Hepatocyte (in vitro differentiated cells): ENCODE measurements at regions not wholly inside any gene's neighbourhood (a gene's known extent, or its start where the extent isn't known, plus 50 kb on each side); places are given as distances from the start of the nearest gene placed in this dataset.

Experiments used
- DNase-seq: peaks from one replicate; pipeline ENCODE4 v3.0.0-alpha.2; 2016; ENCODE audit warnings: low spot score
- H2AFZ ChIP-seq: fragments of 200-600 bp; sonication (generic); 2 replicates; pipeline ENCODE4 v1.6.0; 2016; ENCODE audit warnings: antibody characterized with exemption, mild to moderate bottlenecking
- H3K27ac ChIP-seq: fragments of 200-600 bp; sonication (generic); 2 replicates; pipeline ENCODE4 v1.5.1; 2016; ENCODE audit warnings: mild to moderate bottlenecking
- H3K27me3 ChIP-seq: fragments of 200-600 bp; sonication (generic); 2 replicates; pipeline ENCODE4 v1.6.1; 2016
- H3K36me3 ChIP-seq: fragments of 200-600 bp; sonication (generic); replicated peaks from 2 replicates; pipeline ENCODE4 v1.5.1; 2016; ENCODE audit warnings: low read depth; ENCODE audit not compliant: insufficient read depth
- H3K4me1 ChIP-seq: fragments of 200-600 bp; sonication (generic); 2 replicates; pipeline ENCODE4 v1.5.1; 2016; ENCODE audit warnings: mild to moderate bottlenecking, moderate library complexity; ENCODE audit not compliant: insufficient read depth
- H3K4me2 ChIP-seq: fragments of 200-600 bp; sonication (generic); 2 replicates; pipeline ENCODE4 v1.6.0; 2016
- H3K4me3 ChIP-seq: fragments of 200-600 bp; sonication (generic); 2 replicates; pipeline ENCODE4 v1.5.1; 2016; ENCODE audit warnings: mild to moderate bottlenecking
- H3K79me2 ChIP-seq: fragments of 200-600 bp; sonication (generic); 2 replicates; pipeline ENCODE4 v1.6.0; 2017; ENCODE audit warnings: mild to moderate bottlenecking
- H3K9me2 ChIP-seq: fragments of 200-600 bp; sonication (generic); replicated peaks from 2 replicates; pipeline ENCODE4 v1.6.0; 2017; ENCODE audit warnings: mild to moderate bottlenecking; ENCODE audit not compliant: insufficient read depth
- H3K9me3 ChIP-seq: fragments of 200-600 bp; sonication (generic); 2 replicates; pipeline ENCODE4 v1.5.1; 2016; ENCODE audit warnings: low read depth, mild to moderate bottlenecking
- H4K20me1 ChIP-seq: fragments of 200-600 bp; sonication (generic); 2 replicates; pipeline ENCODE4 v1.6.0; 2016; ENCODE audit warnings: mild to moderate bottlenecking; ENCODE audit not compliant: insufficient read depth, poor library complexity, severe bottlenecking
- CTCF ChIP-seq: fragments of 200-600 bp; sonication (generic); IDR thresholded peaks from 2 replicates; pipeline ENCODE4 v1.5.1; 2016; ENCODE audit warnings: antibody characterized with exemption, mild to moderate bottlenecking; ENCODE audit not compliant: poor library complexity
- EZH2 ChIP-seq: fragments of 200-600 bp; sonication (generic); IDR thresholded peaks from 2 replicates; pipeline ENCODE4 v1.6.1; 2016; ENCODE audit warnings: antibody characterized with exemption, mild to moderate bottlenecking, borderline replicate concordance
- EZH2phosphoT487 ChIP-seq: fragments of 200-600 bp; sonication (generic); IDR thresholded peaks from one replicate; pipeline ENCODE4 v1.6.1; 2018; ENCODE audit warnings: antibody characterized with exemption, mild to moderate bottlenecking, low read depth, moderate library complexity; ENCODE audit not compliant: unreplicated experiment, severe bottlenecking
- WGBS: methylation state at CpG from one replicate; pipeline ENCODE4 v1.1.6; 2016; ENCODE audit warnings: low lambda C conversion rate; ENCODE audit errors: missing lambda C conversion rate; 5-methylcytosine and 5-hydroxymethylcytosine counted together

GRCh38 chr11:37422511-37422910, 824.5 kb upstream of the RAG2 start:
- no peak overlapping the region for H3K4me3 ChIP-seq
- H3K27me3 ChIP-seq, result no peaks in the 10 kb centered on the region
- H3K79me2 ChIP-seq, result no peaks in the 10 kb centered on the region
- no peaks in the 10 kb centered on the region for H4K20me1 ChIP-seq
- H3K4me1 ChIP-seq, result no peaks in the 10 kb centered on the region
- no peaks in the 10 kb centered on the region for H3K9me2 ChIP-seq
- H3K36me3 ChIP-seq, result no peaks in the 10 kb centered on the region
- no peak for DNase-seq
- H3K27ac ChIP-seq, result no peak overlapping the region
- H2AFZ ChIP-seq, result no peak overlapping the region
- no peak overlapping the region for H3K4me2 ChIP-seq
- TF ChIP-seq CTCF, result no peak
- no peaks in the 10 kb centered on the region for H3K9me3 ChIP-seq

- WGBS, result 89% methylated on average over 4 of the region's 4 CpGs
- H3K36me3 ChIP-seq, result no peaks in the 10 kb centered on the region
- H3K4me2 ChIP-seq, result no peak overlapping the region
- H2AFZ ChIP-seq, result no peak overlapping the region
- H3K79me2 ChIP-seq, result no peaks in the 10 kb centered on the region
- no peaks in the 10 kb centered on the region for H3K9me3 ChIP-seq
- no peaks in the 10 kb centered on the region for H4K20me1 ChIP-seq
- no peak for DNase-seq
- TF ChIP-seq CTCF (no peak), EZH2phosphoT487 (no peak), EZH2 (no peak)
- no peak overlapping the region for H3K4me3 ChIP-seq
- no peaks in the 10 kb centered on the region for H3K4me1 ChIP-seq
- no peaks in the 10 kb centered on the region for H3K9me2 ChIP-seq
- H3K27me3 ChIP-seq, result no peaks in the 10 kb centered on the region
- H3K27ac ChIP-seq, result no peak overlapping the region
Observed at GRCh38 chr11:37411289-37411688, 813.3 kb upstream of the RAG2 start.

GRCh38 chr11:37409124-37409523, 811.1 kb upstream of the RAG2 start:
- Histone ChIP-seq H3K4me2 (no peak overlapping the region), H3K9me2 (no peaks in the 10 kb centered on the region), H3K27ac (no peak overlapping the region), H3K4me3 (no peak overlapping the region), H3K79me2 (no peaks in the 10 kb centered on the region), H3K9me3 (no peaks in the 10 kb centered on the region), H3K4me1 (no peaks in the 10 kb centered on the region), H3K27me3 (no peaks in the 10 kb centered on the region), H3K36me3 (no peaks in the 10 kb centered on the region), H2AFZ (no peak overlapping the region), H4K20me1 (no peaks in the 10 kb centered on the region)
- no peak for TF ChIP-seq CTCF
- TF ChIP-seq EZH2, result no peak
- TF ChIP-seq EZH2phosphoT487, result no peak
- DNase-seq, result no peak

GRCh38 chr11:37407461-37407860, 809.4 kb upstream of the RAG2 start:
- Histone ChIP-seq H3K4me3 (no peak overlapping the region), H3K9me3 (no peaks in the 10 kb centered on the region), H3K27me3 (no peaks in the 10 kb centered on the region), H4K20me1 (no peaks in the 10 kb centered on the region), H3K36me3 (no peaks in the 10 kb centered on the region), H3K4me1 (no peaks in the 10 kb centered on the region), H3K9me2 (no peaks in the 10 kb centered on the region), H3K79me2 (no peaks in the 10 kb centered on the region), H3K4me2 (no peak overlapping the region), H2AFZ (no peak overlapping the region), H3K27ac (no peak overlapping the region)
- TF ChIP-seq EZH2phosphoT487, result no peak
- no peak for TF ChIP-seq CTCF
- TF ChIP-seq EZH2, result no peak
- DNase-seq, result no peak
- 61% methylated on average over 2 of the region's 2 CpGs for WGBS
